Urinary bladder (tissue), 3 donors: ENCODE measurements at regions not wholly inside any gene's neighbourhood (a gene's known extent, or its start where the extent isn't known, plus 50 kb on each side); places are given as distances from the start of the nearest gene placed in this dataset.

Experiments used
- DNase-seq: peaks from one replicate; pipeline ENCODE4 v3.0.0-alpha.2; 2015; ENCODE audit errors: extremely low spot score
- H3K27ac ChIP-seq: one replicate; pipeline ENCODE4 v1.5.1; 2013; ENCODE audit warnings: low read depth, mild to moderate bottlenecking, moderate library complexity
- H3K36me3 ChIP-seq: one replicate; pipeline ENCODE4 v1.6.1; 2013; ENCODE audit warnings: mild to moderate bottlenecking, moderate library complexity; ENCODE audit not compliant: insufficient read depth
- H3K4me1 ChIP-seq: one replicate; pipeline ENCODE4 v1.6.1; 2013; ENCODE audit warnings: mild to moderate bottlenecking, moderate library complexity; ENCODE audit not compliant: insufficient read depth
- H3K4me3 ChIP-seq: one replicate; pipeline ENCODE4 v1.5.1; 2013; ENCODE audit warnings: low read depth, low read length
- WGBS: extraction: QIAGEN DNeasy Blood & Tissue Kit; methylation state at CpG from one replicate; pipeline ENCODE4 v1.1.7; 2013; 5-methylcytosine and 5-hydroxymethylcytosine counted together
- donor health status: healthy with polysubstance abuse.
- donor health status: healthy.

GRCh38 chr15:77557564-77557963 lies 75.1 kb downstream of the LINGO1 start:
- H3K4me1 ChIP-seq: no peaks in the 10 kb centered on the region
- no peaks in the 10 kb centered on the region for H3K36me3 ChIP-seq
- WGBS: 96% methylated on average over 1 of the region's 1 CpG
- no peak overlapping the region for H3K4me3 ChIP-seq
- H3K27ac ChIP-seq: no peak overlapping the region
- no peak for DNase-seq

- no peak overlapping the region for H3K4me3 ChIP-seq
- H3K4me1 ChIP-seq: no peaks in the 10 kb centered on the region
- no peak overlapping the region for H3K27ac ChIP-seq
- 56% methylated on average over 10 of the region's 10 CpGs for WGBS
- no peaks in the 10 kb centered on the region for H3K36me3 ChIP-seq
- no peak for DNase-seq
Observed at GRCh38 chr15:77557144-77557543, 75.6 kb downstream of the LINGO1 start.

- Histone ChIP-seq H3K4me1 (no peaks in the 10 kb centered on the region), H3K36me3 (no peaks in the 10 kb centered on the region), H3K27ac (no peak overlapping the region), H3K4me3 (no peak overlapping the region)
- 83% methylated on average over 7 of the region's 7 CpGs for WGBS
- no peak for DNase-seq
Observed at GRCh38 chr15:77556622-77557021, 76.1 kb downstream of the LINGO1 start.

- Histone ChIP-seq H3K36me3 (no peaks in the 10 kb centered on the region), H3K4me3 (no peak overlapping the region), H3K27ac (no peak overlapping the region), H3K4me1 (no peaks in the 10 kb centered on the region)
- 94% methylated on average over 8 of the region's 8 CpGs for WGBS
- no peak for DNase-seq
Observed at GRCh38 chr15:77555232-77555631, 77.5 kb downstream of the LINGO1 start.

- 73% methylated on average over 11 of the region's 11 CpGs for WGBS
Observed at GRCh38 chr15:77554306-77555080, 78.2 kb downstream of the LINGO1 start.

GRCh38 chr15:77553695-77554094 lies 79.0 kb downstream of the LINGO1 start:
- no peaks in the 10 kb centered on the region for H3K36me3 ChIP-seq
- H3K27ac ChIP-seq: no peak overlapping the region
- H3K4me3 ChIP-seq: no peak overlapping the region
- WGBS: 85% methylated on average over 6 of the region's 6 CpGs
- H3K4me1 ChIP-seq: no peaks in the 10 kb centered on the region
- no peak for DNase-seq

More at GRCh38 chr15:77554306-77555080, 78.2 kb downstream of the LINGO1 start:
- DNase-seq: no peak
- Histone ChIP-seq H3K4me1 (no peaks in the 10 kb centered on the region), H3K4me3 (no peak overlapping the region), H3K27ac (no peak overlapping the region), H3K36me3 (no peaks in the 10 kb centered on the region)

- DNase-seq: no peak
- Histone ChIP-seq H3K4me1 (no peaks in the 10 kb centered on the region), H3K27ac (no peak overlapping the region), H3K36me3 (no peaks in the 10 kb centered on the region), H3K4me3 (no peak overlapping the region)
- 94% methylated on average over 3 of the region's 3 CpGs for WGBS
Observed at GRCh38 chr15:77553257-77553656, 79.5 kb downstream of the LINGO1 start.

GRCh38 chr15:77552066-77552465 lies 80.6 kb downstream of the LINGO1 start:
- H3K36me3 ChIP-seq: no peaks in the 10 kb centered on the region
- H3K27ac ChIP-seq: no peak overlapping the region
- WGBS: 85% methylated on average over 4 of the region's 4 CpGs
- no peak for DNase-seq
- H3K4me3 ChIP-seq: no peak overlapping the region
- H3K4me1 ChIP-seq: no peaks in the 10 kb centered on the region

- no peaks in the 10 kb centered on the region for H3K36me3 ChIP-seq
- H3K27ac ChIP-seq: no peak overlapping the region
- 72% methylated on average over 13 of the region's 13 CpGs for WGBS
- H3K4me1 ChIP-seq: no peaks in the 10 kb centered on the region
- DNase-seq: no peak
- H3K4me3 ChIP-seq: no peak overlapping the region
Observed at GRCh38 chr15:77550301-77551251, 82.1 kb downstream of the LINGO1 start.

GRCh38 chr15:77549576-77550288 lies 83.0 kb downstream of the LINGO1 start:
- no peak for DNase-seq
- Histone ChIP-seq H3K4me3 (no peak overlapping the region), H3K27ac (no peak overlapping the region), H3K36me3 (no peaks in the 10 kb centered on the region), H3K4me1 (no peaks in the 10 kb centered on the region)
- 93% methylated on average over 5 of the region's 5 CpGs for WGBS

GRCh38 chr15:77548589-77549557 lies 83.8 kb downstream of the LINGO1 start:
- Histone ChIP-seq H3K27ac (no peak overlapping the region), H3K36me3 (no peaks in the 10 kb centered on the region), H3K4me1 (no peaks in the 10 kb centered on the region), H3K4me3 (no peak overlapping the region)
- WGBS: 85% methylated on average over 23 of the region's 23 CpGs
- no peak for DNase-seq

- 88% methylated on average over 19 of the region's 19 CpGs for WGBS
- Histone ChIP-seq H3K4me3 (no peak overlapping the region), H3K4me1 (no peaks in the 10 kb centered on the region), H3K36me3 (no peaks in the 10 kb centered on the region), H3K27ac (no peak overlapping the region)
- DNase-seq: no peak
Observed at GRCh38 chr15:77547801-77548588, 84.7 kb downstream of the LINGO1 start.
